Endothelial cell of umbilical vein (primary cell): ENCODE measurements at regions not wholly inside any gene's neighbourhood (a gene's known extent, or its start where the extent isn't known, plus 50 kb on each side); places are given as distances from the start of the nearest gene placed in this dataset.

ENCODE experiments used
- BruUV-seq: library from RNA; stranded (reverse); fragments of 400-500 nt; replicated peaks from 2 replicates; lab custom pipeline; 2021; lab: Mats Ljungman, UMichigan
- CTCF ChIA-PET: fragments of 300-600, 350-600 bp; sonication (Branson Sonifier 250); formaldehyde crosslinking; loops from one replicate; lab custom pipeline; 2021; ENCODE audit warnings: antibody characterized with exemption, inconsistent platforms; lab: Charles Lee
- POLR2A ChIA-PET: fragments of 300-600, 350-600 bp; sonication (Branson Sonifier 250); formaldehyde crosslinking; loops from one replicate; lab custom pipeline; 2021; ENCODE audit warnings: antibody characterized with exemption, inconsistent platforms; lab: Charles Lee
- DNase-seq: peaks from one replicate; pipeline ENCODE4 v3.0.0-alpha.2; 2011; ENCODE audit warnings: low read depth, low spot score
- FAIRE-seq: peaks from 2 replicates; lab custom pipeline; 2011; peaks lifted over from hg19 to GRCh38; lab: Jason Lieb, UNC
- H2AFZ ChIP-seq: 2 replicates; pipeline ENCODE4 v1.6.0; 2012; ENCODE audit warnings: low read depth, low read length, control low read depth, inconsistent platforms
- H3K27ac ChIP-seq: 2 replicates; pipeline ENCODE4 v1.5.1; 2011; ENCODE audit warnings: low read depth, mild to moderate bottlenecking, control low read depth, low read length, moderate library complexity; ENCODE audit not compliant: insufficient read depth
- H3K27me3 ChIP-seq, 2 experiments: 2 replicates each; pipeline versions ENCODE4 v1.6.0 to v1.6.1; 2011; ENCODE audit warnings: low read length in 2 of 2, mixed read lengths in 1 of 2; ENCODE audit not compliant: control insufficient read depth in 2 of 2, insufficient read depth in 2 of 2
- H3K36me3 ChIP-seq, 2 experiments: 2 replicates in 1 of 2; 3 replicates in 1 of 2; pipeline ENCODE4 v1.5.1; 2011; ENCODE audit warnings: low read length in 2 of 2, mild to moderate bottlenecking in 1 of 2, moderate library complexity in 1 of 2; ENCODE audit not compliant: control insufficient read depth in 2 of 2, insufficient read depth in 2 of 2; ENCODE audit errors: extremely low read depth in 1 of 2
- H3K4me1 ChIP-seq: 3 replicates; pipeline ENCODE4 v1.5.1; 2011; ENCODE audit warnings: mild to moderate bottlenecking, low read length; ENCODE audit not compliant: control insufficient read depth, insufficient read depth; ENCODE audit errors: extremely low read depth
- H3K4me2 ChIP-seq: 2 replicates; pipeline ENCODE4 v1.6.1; 2011; ENCODE audit warnings: low read length, control low read depth, mixed read lengths; ENCODE audit not compliant: insufficient read depth
- H3K4me3 ChIP-seq, 3 experiments: fragments of 200-600 bp in 1 of 3; sonication (generic), shearing (Covaris generic) in 1 of 3; replicated peaks in 1 of 3; 2 replicates each; pipeline ENCODE4 v1.5.1; 2011 to 2016; ENCODE audit warnings: control low read depth in 3 of 3, low read length in 3 of 3, mild to moderate bottlenecking in 2 of 3, inconsistent platforms in 1 of 3, low read depth in 1 of 3, moderate library complexity in 1 of 3; ENCODE audit not compliant: insufficient read depth in 1 of 3
- H3K79me2 ChIP-seq: 2 replicates; pipeline ENCODE4 v1.6.0; 2012; ENCODE audit warnings: low read length, inconsistent platforms; ENCODE audit not compliant: control insufficient read depth, insufficient read depth
- H3K9ac ChIP-seq: replicated peaks from 2 replicates; pipeline ENCODE3; 2011; ENCODE audit warnings: low read length, control low read depth; ENCODE audit not compliant: insufficient read depth; ENCODE audit errors: extremely low read depth
- H3K9me1 ChIP-seq: replicated peaks from 3 replicates; pipeline ENCODE4 v1.6.0; 2011; ENCODE audit warnings: mild to moderate bottlenecking, low read length; ENCODE audit not compliant: control insufficient read depth, insufficient read depth; ENCODE audit errors: extremely low read depth
- H3K9me3 ChIP-seq: replicated peaks from 2 replicates; pipeline ENCODE4 v1.5.1; 2012; ENCODE audit warnings: low read length, inconsistent platforms; ENCODE audit not compliant: control insufficient read depth, insufficient read depth
- H4K20me1 ChIP-seq: replicated peaks from 2 replicates; pipeline ENCODE3; 2011; ENCODE audit warnings: mild to moderate bottlenecking, low read length; ENCODE audit not compliant: control insufficient read depth, insufficient read depth; ENCODE audit errors: extremely low read depth
- CTCF ChIP-seq, 2 donors: IDR thresholded peaks; 1 replicate in 1 of 2; 2 replicates in 1 of 2; pipeline ENCODE4 v1.5.1; 2011; ENCODE audit warnings: low read length in 2 of 2, mild to moderate bottlenecking in 2 of 2, moderate library complexity in 2 of 2, control low read depth in 1 of 2, inconsistent platforms in 1 of 2, low read depth in 1 of 2; ENCODE audit not compliant: insufficient read depth in 1 of 2; ENCODE audit errors: extremely low read depth in 1 of 2
- EZH2 ChIP-seq: IDR thresholded peaks from 2 replicates; pipeline ENCODE4 v1.6.1; 2012; ENCODE audit warnings: borderline replicate concordance, low read depth, mild to moderate bottlenecking, moderate library complexity, low read length, inconsistent platforms; ENCODE audit not compliant: severe bottlenecking
- FOS ChIP-seq: IDR thresholded peaks from 2 replicates; pipeline ENCODE4 v1.6.1; 2011; ENCODE audit warnings: mild to moderate bottlenecking, low read length, moderate library complexity, borderline replicate concordance; ENCODE audit not compliant: insufficient read depth
- GATA2 ChIP-seq: IDR thresholded peaks from 2 replicates; pipeline ENCODE4 v1.7.0; 2011; ENCODE audit warnings: low read depth, mild to moderate bottlenecking, moderate library complexity, mixed read lengths, low read length; ENCODE audit not compliant: insufficient read length, insufficient read depth
- JUN ChIP-seq: IDR thresholded peaks from 2 replicates; pipeline ENCODE4 v1.6.1; 2011; ENCODE audit warnings: borderline replicate concordance, low read depth; ENCODE audit not compliant: insufficient read length, insufficient read depth
- MAX ChIP-seq: IDR thresholded peaks from 2 replicates; pipeline ENCODE4 v1.6.1; 2011; ENCODE audit not compliant: insufficient read depth, insufficient read length
- MYC ChIP-seq: IDR thresholded peaks from one replicate; pipeline ENCODE4 v1.6.1; 2011; ENCODE audit warnings: mild to moderate bottlenecking, low read depth, low read length
- POLR2A ChIP-seq: IDR thresholded peaks from 2 replicates; pipeline ENCODE4 v1.6.1; 2012; ENCODE audit warnings: low read depth, mild to moderate bottlenecking, control low read depth, low read length
- POLR2AphosphoS5 ChIP-seq: IDR thresholded peaks from 2 replicates; pipeline ENCODE4 v1.6.1; 2012; ENCODE audit warnings: low read depth, mild to moderate bottlenecking, control low read depth, low read length, moderate library complexity; ENCODE audit not compliant: insufficient read depth
- dilution Hi-C: fragments of 300-500 bp; cut with MboI; formaldehyde crosslinking; loops from one replicate; pipeline ENCODE4 v1.15.0; 2019; ENCODE audit warnings: low sequenced_read_pairs; ENCODE audit not compliant: extremely low pct_ligation_motif_present
- intact Hi-C: fragments of 100-400 bp; cut with micrococcal nuclease; formaldehyde crosslinking; loops from one replicate; pipeline ENCODE4 v1.10.0; 2022

GRCh38 chr6:144689503-144690040 is 404.4 kb downstream of the UTRN start:
- intact Hi-C loops: no loop called here

More at GRCh38 chr6:144689503-144690040, 404.4 kb downstream of the UTRN start:
- DNase-seq (no peak), FAIRE-seq (no peak)
- H3K27me3 ChIP-seq: no peaks in the 10 kb centered on the region
- CTCF ChIA-PET: no interaction called here
- no peak overlapping the region for H3K4me2 ChIP-seq
- H2AFZ ChIP-seq: no peak overlapping the region
- no peak overlapping the region for H3K4me3 ChIP-seq
- H3K27ac ChIP-seq: no peak overlapping the region
- POLR2A ChIA-PET: no interaction called here
- no peaks in the 10 kb centered on the region for H3K4me1 ChIP-seq
- no peak overlapping the region for H3K9ac ChIP-seq
- peaks cover 2% of the 10 kb centered on the region for H4K20me1 ChIP-seq
- no peaks in the 10 kb centered on the region for H3K9me1 ChIP-seq
- H3K9me3 ChIP-seq: no peaks in the 10 kb centered on the region
- H3K36me3 ChIP-seq: peaks cover 0 to 6% of the 10 kb centered on the region in 2 experiments
- TF ChIP-seq FOS: no peak
- TF ChIP-seq CTCF (IDR thresholded peaks at IDR 0.05; ENCODE audit: extremely low read depth in 1 of 2, insufficient read depth in 1 of 2, low read depth in 1 of 2, low read length in 2 of 2): no peak
- TF ChIP-seq JUN: no peak
- TF ChIP-seq MYC: no peak
- no peak for TF ChIP-seq EZH2
- no peak for TF ChIP-seq POLR2AphosphoS5
- no peak for TF ChIP-seq MAX
- no peak for TF ChIP-seq GATA2
- TF ChIP-seq POLR2A: no peak
- BruUV-seq: no TSS peak
- dilution Hi-C loops: no loop called here
- peaks cover 4% of the 10 kb centered on the region for H3K79me2 ChIP-seq
